ENCODE measurements at regions not wholly inside any gene's neighbourhood (a gene's known extent, or its start where the extent isn't known, plus 50 kb on each side); places are given as distances from the start of the nearest gene placed in this dataset.

DNA sequence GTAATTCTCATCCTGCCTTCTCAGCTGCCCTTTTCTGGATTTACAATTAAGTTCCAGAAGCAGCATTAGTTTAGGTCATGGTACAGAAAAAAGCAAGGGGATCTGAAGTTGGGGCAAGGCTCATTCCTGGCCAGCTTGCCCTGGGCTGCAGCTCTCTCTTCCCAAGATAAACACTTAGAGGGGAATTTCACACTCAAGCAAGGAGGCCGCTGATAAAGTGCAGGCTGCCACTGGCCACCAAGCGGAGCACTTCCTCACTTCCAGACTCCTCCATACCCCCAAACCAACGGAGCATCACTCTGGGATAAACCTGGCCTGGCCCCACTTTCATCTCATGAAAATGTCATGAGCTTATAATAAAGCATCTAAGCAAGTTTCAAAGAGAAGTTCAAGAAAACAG lies 445.5 kb upstream of the MKI67 start:
- TF ChIP-seq CTCF (IDR thresholded peaks at IDR 0.05) (no peak), POLR2A (IDR thresholded peaks at IDR 0.05) (no peak)

Measured in lower leg skin (tissue), 3 donors.